Panc1 (cell line): ENCODE measurements at regions not wholly inside any gene's neighbourhood (a gene's known extent, or its start where the extent isn't known, plus 50 kb on each side); places are given as distances from the start of the nearest gene placed in this dataset.

ENCODE experiments used
- ATAC-seq: fragments of 200-7000 bp; cut with Tn5 transposase; 2 replicates; pipeline ENCODE4 v1.9.1; 2020; ENCODE audit warnings: mild to moderate bottlenecking, moderate library complexity
- BruUV-seq: library from RNA; stranded (reverse); fragments of 400-500 nt; replicated peaks from 2 replicates; lab custom pipeline; 2021; lab: Mats Ljungman, UMichigan
- CTCF ChIA-PET: fragments of 300-600 bp; sonication (Branson Sonifier 250); formaldehyde crosslinking; loops from one replicate; lab custom pipeline; 2022; ENCODE audit warnings: antibody characterized with exemption; lab: Charles Lee
- POLR2A ChIA-PET: fragments of 300-600 bp; sonication (Branson Sonifier 250); formaldehyde crosslinking; loops from one replicate; lab custom pipeline; 2022; ENCODE audit warnings: antibody characterized with exemption; lab: Charles Lee
- DNase-seq: peaks from one replicate; pipeline ENCODE4 v3.0.0-alpha.2; 2010; ENCODE audit warnings: low read depth, low spot score
- H3K27ac ChIP-seq: 2 replicates; pipeline ENCODE4 v1.5.1; 2011; ENCODE audit warnings: mild to moderate bottlenecking, low read length, inconsistent platforms
- H3K27me3 ChIP-seq: fragments of 200-500 bp; sonication (Bioruptor generic); 2 replicates; pipeline ENCODE4 v1.6.0; 2014; ENCODE audit warnings: low read length, inconsistent platforms; ENCODE audit not compliant: control insufficient read depth, insufficient read depth
- H3K36me3 ChIP-seq: fragments of 200-500 bp; sonication (Bioruptor generic); 2 replicates; pipeline ENCODE4 v1.5.1; 2014; ENCODE audit warnings: inconsistent platforms, mild to moderate bottlenecking, low read length, moderate library complexity; ENCODE audit not compliant: control insufficient read depth, insufficient read depth
- H3K4me1 ChIP-seq: 2 replicates; pipeline ENCODE4 v1.5.1; 2011; ENCODE audit warnings: inconsistent platforms, mild to moderate bottlenecking, low read length, moderate library complexity; ENCODE audit not compliant: control insufficient read depth, insufficient read depth
- H3K4me3 ChIP-seq, 2 experiments: 2 replicates each; pipeline ENCODE4 v1.5.1; 2011 to 2012; ENCODE audit warnings: low read depth in 2 of 2, low read length in 2 of 2, mild to moderate bottlenecking in 2 of 2, inconsistent platforms in 1 of 2, moderate library complexity in 1 of 2
- H3K9me3 ChIP-seq: fragments of 200-500 bp; sonication (Bioruptor generic); 2 replicates; pipeline ENCODE4 v1.5.1; 2014; ENCODE audit warnings: low read depth, mild to moderate bottlenecking, inconsistent platforms, low read length, moderate library complexity; ENCODE audit not compliant: control insufficient read depth, insufficient read depth
- CTCF ChIP-seq: fragments of 450-650 bp; IDR thresholded peaks from 2 replicates; pipeline ENCODE4 v1.5.1; 2017; ENCODE audit warnings: mild to moderate bottlenecking
- POLR2AphosphoS5 ChIP-seq: IDR thresholded peaks from 2 replicates; pipeline ENCODE4 v1.6.1; 2012; ENCODE audit warnings: mild to moderate bottlenecking, low read depth, low read length, moderate library complexity
- REST ChIP-seq, 2 experiments: IDR thresholded peaks; 2 replicates each; pipeline ENCODE4 v1.6.1; 2011 to 2012; ENCODE audit warnings: low read depth in 2 of 2, control low read depth in 1 of 2, low read length in 1 of 2, mild to moderate bottlenecking in 1 of 2, moderate library complexity in 1 of 2; ENCODE audit not compliant: insufficient read depth in 1 of 2
- SIN3A ChIP-seq: IDR thresholded peaks from 2 replicates; pipeline ENCODE4 v1.6.1; 2012; ENCODE audit warnings: low read depth, mild to moderate bottlenecking, low read length, moderate library complexity, borderline replicate concordance; ENCODE audit not compliant: insufficient read depth
- TCF7L2 ChIP-seq: IDR thresholded peaks from 2 replicates; pipeline ENCODE4 v1.6.1; 2011; ENCODE audit warnings: mild to moderate bottlenecking, low read depth, low read length, inconsistent platforms
- in situ Hi-C: cut with HindIII; loops from 2 replicates; pipeline ENCODE4 v1.10.0; 2016; ENCODE audit warnings: low sequenced_read_pairs, low pct_unique_long_range_greater_than_20kb
- intact Hi-C: fragments of 100-400 bp; cut with micrococcal nuclease; formaldehyde crosslinking; loops from one replicate; pipeline ENCODE4 v1.10.0; 2022; ENCODE audit not compliant: unreplicated experiment

DNA sequence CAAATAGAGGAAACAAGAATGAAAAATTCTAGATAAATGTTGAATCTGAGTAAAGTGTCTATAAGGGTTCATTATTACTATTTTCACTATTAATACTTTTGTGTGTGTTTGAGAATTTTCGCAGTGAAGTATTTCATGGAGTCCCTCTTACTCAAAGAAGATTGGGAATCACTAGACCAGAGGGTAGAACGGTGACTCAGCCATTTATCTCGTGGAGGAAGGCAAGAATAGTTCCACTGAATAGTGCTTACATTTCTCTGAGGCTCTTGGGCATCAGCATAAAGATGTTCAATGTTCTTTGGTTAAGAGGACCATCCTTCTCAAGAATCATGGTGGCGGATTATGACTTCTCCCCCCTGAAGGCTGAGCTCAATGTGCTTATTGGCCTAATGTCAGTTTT is 376.7 kb upstream of the ARID1B start:
- Histone ChIP-seq H3K27me3 (no peaks in the 10 kb centered on the region), H3K9me3 (no peaks in the 10 kb centered on the region), H3K4me3 (no peak overlapping the region), H3K4me1 (peaks cover 2% of the 10 kb centered on the region; the same call in 1 of the 2 replicates), H3K27ac (no peak overlapping the region; the same call in 1 of the 2 replicates), H3K36me3 (no peaks in the 10 kb centered on the region)
- ATAC-seq (no peak), DNase-seq (no peak)
- ChIA-PET CTCF (no interaction called here), POLR2A (no interaction called here)
- no TSS peak for BruUV-seq
- in situ Hi-C loops = no loop called here
- TF ChIP-seq TCF7L2 (no peak), POLR2AphosphoS5 (no peak), REST (IDR thresholded peaks at IDR 0.05; ENCODE audit: insufficient read depth in 1 of 2, low read depth in 2 of 2, low read length in 1 of 2) (no peak), SIN3A (no peak), CTCF (no peak)
- intact Hi-C loops = no loop called here

DNA sequence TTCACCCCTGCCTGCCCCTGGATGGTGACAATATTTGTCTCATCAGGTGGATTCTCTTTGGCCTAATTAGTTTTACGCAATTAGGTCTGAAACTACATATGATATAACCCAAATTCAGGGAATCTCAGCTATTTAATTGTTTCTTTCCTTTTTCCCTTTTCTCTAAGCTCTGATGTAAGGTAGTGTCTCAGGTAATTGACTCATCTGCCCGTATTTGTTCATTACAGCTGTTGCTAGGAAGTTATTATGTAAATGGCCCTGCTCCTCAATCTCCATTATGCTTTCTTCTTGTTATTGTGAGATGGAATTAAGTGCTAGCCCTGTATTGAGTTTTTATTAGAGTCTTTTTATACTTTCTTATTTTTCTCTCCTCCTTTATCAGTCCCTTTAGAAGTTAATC is 378.2 kb upstream of the ARID1B start:
- POLR2A ChIA-PET = no interaction called here
- Histone ChIP-seq H3K27ac (no peak overlapping the region), H3K36me3 (no peaks in the 10 kb centered on the region), H3K9me3 (no peaks in the 10 kb centered on the region), H3K27me3 (no peaks in the 10 kb centered on the region), H3K4me3 (no peak overlapping the region), H3K4me1 (peaks cover 2% of the 10 kb centered on the region; the same call in 1 of the 2 replicates)
- CTCF ChIA-PET = interaction anchor here (0.6 kb wide), 1 partner anchor 164 kb away, joined by 11 read pairs; no protein-coding TSS in a partner anchor
- intact Hi-C loops = no loop called here
- TF ChIP-seq TCF7L2 (no peak), POLR2AphosphoS5 (no peak)
- in situ Hi-C loops = no loop called here
- DNase-seq (no peak), ATAC-seq (no peak)
- no TSS peak for BruUV-seq

GRCh38 chr6:156398371-156398770 is 378.8 kb upstream of the ARID1B start:
- CTCF ChIA-PET = interaction anchor here (0.6 kb wide), 1 partner anchor 165 kb away, joined by 11 read pairs; no protein-coding TSS in a partner anchor
- TF ChIP-seq CTCF (no peak), POLR2AphosphoS5 (no peak), REST (IDR thresholded peaks at IDR 0.05; ENCODE audit: insufficient read depth in 1 of 2, low read depth in 2 of 2, low read length in 1 of 2) (no peak), TCF7L2 (no peak), SIN3A (no peak)
- Histone ChIP-seq H3K4me1 (peaks cover 2% of the 10 kb centered on the region; the same call in 1 of the 2 replicates), H3K9me3 (no peaks in the 10 kb centered on the region), H3K27ac (no peak overlapping the region), H3K4me3 (no peak overlapping the region), H3K27me3 (no peaks in the 10 kb centered on the region), H3K36me3 (no peaks in the 10 kb centered on the region)
- ATAC-seq (no peak), DNase-seq (no peak)
- in situ Hi-C loops (no loop called here), intact Hi-C loops (no loop called here)
- BruUV-seq = no TSS peak
- POLR2A ChIA-PET = no interaction called here
